Muscle layer of duodenum (tissue), 2 donors: ENCODE measurements at regions not wholly inside any gene's neighbourhood (a gene's known extent, or its start where the extent isn't known, plus 50 kb on each side); places are given as distances from the start of the nearest gene placed in this dataset.

Experiments
- H3K27ac ChIP-seq: one replicate; pipeline ENCODE4 v1.7.0; 2013; ENCODE audit warnings: mild to moderate bottlenecking, low read length
- H3K27me3 ChIP-seq: one replicate; pipeline ENCODE4 v1.7.0; 2013; ENCODE audit warnings: low read depth, mild to moderate bottlenecking, control low read depth, low read length
- H3K36me3 ChIP-seq, 2 donors: one replicate each; pipeline ENCODE4 v1.7.0; 2013; ENCODE audit warnings: low read length in 2 of 2, control low read depth in 1 of 2, mild to moderate bottlenecking in 1 of 2; ENCODE audit not compliant: insufficient read depth in 2 of 2, control insufficient read depth in 1 of 2
- H3K4me1 ChIP-seq, 2 donors: one replicate each; pipeline ENCODE4 v1.7.0; 2013; ENCODE audit warnings: low read length in 2 of 2, mild to moderate bottlenecking in 2 of 2, control low read depth in 1 of 2, moderate library complexity in 1 of 2; ENCODE audit not compliant: insufficient read depth in 2 of 2, control insufficient read depth in 1 of 2
- H3K4me3 ChIP-seq, 2 donors: one replicate each; pipeline ENCODE4 v1.7.0; 2013; ENCODE audit warnings: low read length in 2 of 2, low read depth in 1 of 2, mild to moderate bottlenecking in 1 of 2
- H3K9me3 ChIP-seq, 2 donors: one replicate each; pipeline ENCODE4 v1.7.0; 2013; ENCODE audit warnings: low read length in 2 of 2, control low read depth in 1 of 2, mild to moderate bottlenecking in 1 of 2; ENCODE audit not compliant: control insufficient read depth in 1 of 2
- donor health status: healthy.

DNA sequence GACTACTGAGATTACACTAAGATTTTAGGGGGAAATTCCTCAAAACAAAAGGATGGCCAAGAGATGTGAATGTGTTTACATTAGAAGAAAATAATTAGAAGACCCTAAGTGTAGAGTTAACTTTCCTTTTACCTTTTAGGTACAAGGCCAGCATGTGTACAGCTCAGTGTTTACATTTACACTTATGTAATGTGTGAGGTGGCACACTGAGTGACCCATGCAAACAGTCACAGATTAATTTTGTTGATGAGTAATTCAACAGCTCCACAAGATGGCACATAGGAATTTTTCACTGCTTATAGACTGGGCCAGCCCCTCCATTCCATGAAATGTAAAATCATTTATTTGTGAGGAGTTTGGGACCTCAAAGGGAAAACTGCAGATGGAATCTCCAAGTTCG is 90.1 kb upstream of the SLC12A2 start:
- no peak overlapping the region for H3K27ac ChIP-seq
- H3K9me3 ChIP-seq: no peaks in the 10 kb centered on the region
- no peaks in the 10 kb centered on the region for H3K27me3 ChIP-seq
- H3K36me3 ChIP-seq: no peaks in the 10 kb centered on the region
- no peak overlapping the region for H3K4me3 ChIP-seq
- peaks cover 4 to 15% of the 10 kb centered on the region in 2 donors for H3K4me1 ChIP-seq

DNA sequence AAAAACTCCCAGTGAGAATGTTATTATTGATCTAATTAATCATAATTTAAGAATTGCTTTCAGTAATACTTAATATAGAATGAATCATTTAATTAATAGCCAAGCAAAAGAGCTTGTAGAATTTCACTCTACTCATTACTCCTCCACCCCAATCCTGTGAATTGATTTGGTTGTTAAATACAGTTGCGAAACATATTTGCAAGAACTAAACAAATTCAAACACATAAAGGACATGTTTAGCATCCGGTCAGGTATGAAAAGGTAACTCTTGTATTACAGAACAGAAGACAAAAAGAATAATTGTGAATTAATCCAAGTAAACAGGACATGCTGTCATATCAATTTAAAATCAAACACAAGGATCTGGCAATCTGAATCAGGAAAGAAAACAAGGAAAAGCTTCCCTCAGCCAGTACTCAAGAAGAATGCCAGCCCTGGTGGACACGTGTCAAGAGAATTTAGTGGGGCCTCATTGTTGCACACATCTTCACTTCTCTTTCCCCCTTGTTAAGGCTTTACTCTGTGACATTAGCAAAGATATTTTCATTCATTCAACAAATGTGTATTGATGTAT is 89.4 kb upstream of the SLC12A2 start:
- no peak overlapping the region for H3K4me3 ChIP-seq
- no peak overlapping the region for H3K27ac ChIP-seq
- H3K4me1 ChIP-seq: peaks cover 4 to 15% of the 10 kb centered on the region in 2 donors
- no peaks in the 10 kb centered on the region for H3K36me3 ChIP-seq
- H3K9me3 ChIP-seq: no peaks in the 10 kb centered on the region
- no peaks in the 10 kb centered on the region for H3K27me3 ChIP-seq

GRCh38 chr5:127995556-127995955 is 88.0 kb upstream of the SLC12A2 start:
- H3K36me3 ChIP-seq: no peaks in the 10 kb centered on the region
- no peak overlapping the region for H3K27ac ChIP-seq
- no peak overlapping the region for H3K4me3 ChIP-seq
- H3K9me3 ChIP-seq: no peaks in the 10 kb centered on the region
- H3K4me1 ChIP-seq: peaks cover 4 to 15% of the 10 kb centered on the region in 2 donors
- H3K27me3 ChIP-seq: no peaks in the 10 kb centered on the region

DNA sequence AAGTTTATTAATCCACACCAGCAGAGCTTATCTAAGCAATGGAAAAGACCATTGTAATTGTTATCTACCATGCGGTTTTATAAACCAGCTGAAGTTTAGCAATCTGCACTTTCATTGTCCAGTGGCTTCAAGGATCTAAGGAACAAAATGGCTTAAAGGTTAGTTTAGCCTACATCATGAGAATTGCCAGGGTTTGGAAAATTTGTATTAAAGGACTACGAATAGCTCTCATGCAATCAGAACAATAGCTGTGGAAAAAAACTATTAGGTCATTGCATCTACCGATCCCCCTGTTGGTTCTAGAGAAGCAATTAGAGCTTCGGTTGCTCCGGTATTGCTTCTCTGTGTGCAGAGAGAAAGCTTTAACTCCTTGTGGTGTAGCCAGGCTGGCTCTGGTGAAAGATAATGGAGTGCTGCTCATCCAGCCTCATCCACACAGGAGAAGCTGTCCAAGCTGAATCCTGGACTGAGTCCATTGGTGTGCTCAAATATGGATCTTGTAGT is 86.3 kb upstream of the SLC12A2 start:
- Histone ChIP-seq H3K4me1 (peaks cover 4 to 15% of the 10 kb centered on the region in 2 donors), H3K36me3 (no peaks in the 10 kb centered on the region), H3K27me3 (no peaks in the 10 kb centered on the region), H3K9me3 (no peaks in the 10 kb centered on the region), H3K4me3 (peak overlapping the region in 1 of 2 donors; percentile 32), H3K27ac (peak overlapping the region; percentile 4)

GRCh38 chr5:127998950-127999615 is 84.5 kb upstream of the SLC12A2 start:
- Histone ChIP-seq H3K9me3 (no peaks in the 10 kb centered on the region), H3K4me3 (no peak overlapping the region), H3K4me1 (peaks cover 4 to 15% of the 10 kb centered on the region in 2 donors), H3K27me3 (no peaks in the 10 kb centered on the region), H3K36me3 (peaks cover 0 to 9% of the 10 kb centered on the region in 2 donors), H3K27ac (no peak overlapping the region)

DNA sequence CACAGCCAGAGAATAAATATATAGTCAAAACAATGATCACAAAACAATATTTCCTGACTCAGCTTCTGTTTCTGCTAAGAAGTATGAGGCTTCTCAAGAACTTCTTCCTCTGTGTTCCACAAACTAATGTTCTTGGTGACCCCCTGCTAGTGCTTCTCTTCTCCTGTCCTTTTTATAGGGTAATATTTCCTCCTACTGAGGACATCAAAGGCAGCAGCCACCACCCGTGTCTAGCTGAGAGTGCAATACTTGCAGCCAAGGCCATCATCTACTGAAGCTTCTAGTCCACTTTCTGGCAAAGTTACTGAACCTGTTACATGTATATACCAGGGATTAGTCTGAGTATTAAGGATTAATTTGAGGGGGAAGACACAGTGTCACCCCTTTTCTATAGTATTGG is 83.7 kb upstream of the SLC12A2 start:
- H3K27ac ChIP-seq: no peak overlapping the region
- H3K4me1 ChIP-seq: peaks cover 4 to 15% of the 10 kb centered on the region in 2 donors
- H3K4me3 ChIP-seq: no peak overlapping the region
- no peaks in the 10 kb centered on the region for H3K9me3 ChIP-seq
- H3K27me3 ChIP-seq: no peaks in the 10 kb centered on the region
- peaks cover 0 to 9% of the 10 kb centered on the region in 2 donors for H3K36me3 ChIP-seq

DNA sequence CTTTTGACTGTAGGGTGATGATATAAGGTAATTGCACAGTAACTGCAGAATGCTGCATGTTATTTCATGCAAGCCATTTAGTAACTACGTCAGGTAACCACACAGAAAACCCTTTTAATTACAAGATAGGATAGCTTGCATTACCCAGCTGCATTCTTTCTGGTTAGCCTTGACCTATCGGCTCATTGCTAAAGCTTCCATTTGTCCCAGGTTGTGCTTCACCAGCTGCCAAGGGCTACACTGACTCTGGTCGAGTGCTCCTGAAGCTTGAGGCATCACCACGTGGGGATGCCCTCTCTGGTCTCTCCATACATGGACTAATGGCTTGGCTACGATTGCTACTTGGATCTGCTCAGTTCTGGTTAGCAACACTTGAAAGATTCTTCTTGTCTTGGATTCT is 81.1 kb upstream of the SLC12A2 start:
- Histone ChIP-seq H3K27me3 (no peaks in the 10 kb centered on the region), H3K4me1 (peaks cover 4 to 5% of the 10 kb centered on the region in 2 donors), H3K9me3 (no peaks in the 10 kb centered on the region), H3K27ac (no peak overlapping the region), H3K4me3 (no peak overlapping the region), H3K36me3 (peaks cover 0 to 9% of the 10 kb centered on the region in 2 donors)

- Histone ChIP-seq H3K4me1 (no peaks in the 10 kb centered on the region), H3K9me3 (no peaks in the 10 kb centered on the region), H3K27me3 (no peaks in the 10 kb centered on the region), H3K4me3 (no peak overlapping the region), H3K27ac (no peak overlapping the region), H3K36me3 (peaks cover 0 to 8% of the 10 kb centered on the region in 2 donors)
Observed at GRCh38 chr5:128007939-128008338, 75.6 kb upstream of the SLC12A2 start.

DNA sequence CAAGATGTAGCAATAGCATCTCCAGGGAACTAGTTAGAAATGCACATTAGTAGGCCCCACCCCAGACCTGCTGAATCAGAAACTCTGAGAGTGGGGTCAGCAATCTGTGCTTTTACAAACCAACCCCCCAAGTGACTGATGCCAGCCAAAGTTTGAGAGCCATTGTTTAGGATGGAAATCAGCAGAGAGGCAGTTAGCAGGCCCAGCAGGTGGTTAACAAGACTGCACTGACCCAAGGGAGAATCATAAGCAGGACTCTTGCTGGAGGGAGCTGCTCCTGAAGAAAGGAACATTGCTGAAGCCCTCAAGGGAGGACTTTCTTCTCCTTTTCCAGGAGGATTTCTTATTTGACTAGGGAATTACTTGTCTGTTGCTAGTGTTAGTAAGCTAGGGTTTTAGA is 74.2 kb upstream of the SLC12A2 start:
- no peaks in the 10 kb centered on the region for H3K4me1 ChIP-seq
- no peaks in the 10 kb centered on the region for H3K27me3 ChIP-seq
- no peak overlapping the region for H3K27ac ChIP-seq

DNA sequence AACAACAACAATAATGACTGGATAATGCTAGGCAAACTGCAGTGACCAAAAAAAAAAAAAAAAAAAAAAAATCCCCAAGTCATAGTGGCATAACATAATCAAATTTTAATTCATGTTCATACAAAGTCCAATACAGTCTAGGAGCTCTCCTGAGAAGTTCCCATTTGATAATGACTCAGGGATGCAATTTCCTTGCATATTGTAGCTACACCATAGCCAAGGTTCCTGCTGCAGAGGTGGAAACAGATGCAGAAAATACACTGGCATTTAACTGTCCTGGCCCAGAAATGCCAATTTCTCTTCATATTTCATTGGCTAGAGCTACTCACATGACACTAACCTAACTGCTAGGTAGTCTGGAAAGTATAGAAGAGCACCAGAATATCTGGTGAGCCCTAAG is 72.2 kb upstream of the SLC12A2 start:
- H3K36me3 ChIP-seq: no peaks in the 10 kb centered on the region
- H3K27ac ChIP-seq: no peak overlapping the region
- H3K4me3 ChIP-seq: no peak overlapping the region
- H3K27me3 ChIP-seq: no peaks in the 10 kb centered on the region
- no peaks in the 10 kb centered on the region for H3K4me1 ChIP-seq
- no peaks in the 10 kb centered on the region for H3K9me3 ChIP-seq

More for the DNA sequence above, 74.2 kb upstream of the SLC12A2 start:
- Histone ChIP-seq H3K4me3 (no peak overlapping the region), H3K36me3 (no peaks in the 10 kb centered on the region), H3K9me3 (no peaks in the 10 kb centered on the region)

DNA sequence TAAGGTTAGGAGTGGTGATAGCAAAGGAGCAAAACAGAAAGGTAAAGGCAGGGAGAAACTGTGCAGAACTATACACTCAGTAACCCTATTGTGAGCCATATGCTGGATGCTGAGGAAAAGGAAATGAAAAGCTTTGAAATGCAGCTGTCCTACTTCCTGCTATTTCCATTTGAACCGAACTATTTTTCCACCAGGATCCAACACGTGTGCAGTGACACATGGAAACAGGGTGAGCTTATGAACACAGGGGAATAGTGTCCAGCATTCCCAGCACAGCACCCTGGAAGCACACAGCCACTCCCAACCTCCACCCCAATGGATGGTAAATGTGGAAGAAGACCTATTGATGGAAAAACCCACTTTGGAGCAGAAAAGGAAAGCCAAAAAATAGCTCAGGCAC is 69.0 kb upstream of the SLC12A2 start:
- H3K36me3 ChIP-seq: no peaks in the 10 kb centered on the region
- no peaks in the 10 kb centered on the region for H3K27me3 ChIP-seq
- H3K4me3 ChIP-seq: no peak overlapping the region
- H3K27ac ChIP-seq: no peak overlapping the region
- H3K4me1 ChIP-seq: no peaks in the 10 kb centered on the region
- H3K9me3 ChIP-seq: no peaks in the 10 kb centered on the region

GRCh38 chr5:128015478-128015877 is 68.1 kb upstream of the SLC12A2 start:
- H3K27me3 ChIP-seq: no peaks in the 10 kb centered on the region
- H3K36me3 ChIP-seq: no peaks in the 10 kb centered on the region
- H3K9me3 ChIP-seq: no peaks in the 10 kb centered on the region
- H3K27ac ChIP-seq: no peak overlapping the region
- H3K4me3 ChIP-seq: no peak overlapping the region
- no peaks in the 10 kb centered on the region for H3K4me1 ChIP-seq
